K562 (cell line): ENCODE measurements at regions not wholly inside any gene's neighbourhood (a gene's known extent, or its start where the extent isn't known, plus 50 kb on each side); places are given as distances from the start of the nearest gene placed in this dataset.
A peak's percentile ranks its signal among the peaks of the same experiment; 100 is the strongest.

ENCODE experiments used
- ATAC-seq: fragments of 200-7000 bp; cut with Tn5 transposase; 3 replicates; pipeline ENCODE4 v1.9.1; 2020; ENCODE audit warnings: moderate library complexity
- BruUV-seq: library from RNA; stranded (reverse); fragments of 400-500 nt; replicated peaks from 2 replicates; lab custom pipeline; 2021; lab: Mats Ljungman, UMichigan
- CTCF ChIA-PET: fragments of 300-600 bp; formaldehyde crosslinking; extraction: SDS; loops from one replicate; lab custom pipeline; 2021; ENCODE audit warnings: low intra/inter-chr PET ratio; lab: Yijun Ruan, JAX
- POLR2A ChIA-PET: fragments of 300-600, 350-650 bp; sonication (Branson Sonifier 250); formaldehyde crosslinking; extraction: SDS; loops from one replicate; lab custom pipeline; 2021; ENCODE audit warnings: antibody characterized with exemption, inconsistent platforms; lab: Yijun Ruan, JAX
- DNase-seq, 4 experiments: peaks; one replicate each; pipeline versions ENCODE4 v3.0.0 to v3.0.0-alpha.2; 2011 to 2018; ENCODE audit warnings: low spot score in 3 of 4, mixed read lengths in 3 of 4; ENCODE audit errors: extremely low read depth in 1 of 4
- FAIRE-seq: peaks from 2 replicates; lab custom pipeline; 2011; peaks lifted over from hg19 to GRCh38; lab: Jason Lieb, UNC
- H2AFZ ChIP-seq: 2 replicates; pipeline ENCODE4 v1.6.0; 2011; ENCODE audit warnings: low read depth, low read length, control low read depth, inconsistent platforms
- H3K27ac ChIP-seq: fragments of 200-600 bp; 3 replicates; pipeline ENCODE4 v1.8.0; 2011; ENCODE audit warnings: low read depth, mild to moderate bottlenecking, control low read depth, inconsistent platforms, low read length, moderate library complexity, mixed read lengths; ENCODE audit errors: extremely low read depth
- H3K27me3 ChIP-seq, 2 experiments: fragments of 300-600 bp in 1 of 2; 2 replicates in 1 of 2; 3 replicates in 1 of 2; pipeline versions ENCODE4 v1.6.0 to v1.8.0; 2011; ENCODE audit warnings: inconsistent platforms in 2 of 2, low read length in 2 of 2, mild to moderate bottlenecking in 1 of 2, mixed read lengths in 1 of 2, moderate library complexity in 1 of 2; ENCODE audit not compliant: control insufficient read depth in 2 of 2, insufficient read depth in 2 of 2
- H3K36me3 ChIP-seq: fragments of 300-600 bp; 3 replicates; pipeline ENCODE4 v1.8.0; 2011; ENCODE audit warnings: mild to moderate bottlenecking, low read length, inconsistent platforms; ENCODE audit not compliant: control insufficient read depth, insufficient read depth
- H3K4me1 ChIP-seq, 2 experiments: fragments of 200-600 bp in 1 of 2; replicated peaks in 1 of 2; 2 replicates in 1 of 2; 3 replicates in 1 of 2; pipeline versions ENCODE4 v1.5.1 to v1.8.0; 2011; ENCODE audit warnings: inconsistent platforms in 2 of 2, low read length in 2 of 2, mild to moderate bottlenecking in 1 of 2, mixed read lengths in 1 of 2, moderate library complexity in 1 of 2; ENCODE audit not compliant: control insufficient read depth in 2 of 2, insufficient read depth in 2 of 2
- H3K4me2 ChIP-seq: 2 replicates; pipeline ENCODE4 v1.6.1; 2011; ENCODE audit warnings: low read length, control low read depth, inconsistent platforms, mixed read lengths; ENCODE audit not compliant: insufficient read depth
- H3K4me3 ChIP-seq: fragments of 200-600 bp; sonication (generic), shearing (Covaris generic); 2 replicates; pipeline ENCODE4 v1.5.1; 2016; ENCODE audit warnings: control low read depth, inconsistent platforms
- H3K79me2 ChIP-seq: fragments of 200-600 bp; 3 replicates; pipeline ENCODE4 v1.8.0; 2011; ENCODE audit warnings: low read length, inconsistent platforms; ENCODE audit not compliant: control insufficient read depth, insufficient read depth
- H3K9ac ChIP-seq, 2 experiments: 2 replicates each; pipeline versions ENCODE4 v1.6.0 to v1.6.1; 2011; ENCODE audit warnings: low read depth in 2 of 2, low read length in 2 of 2, control low read depth in 1 of 2, inconsistent platforms in 1 of 2, mild to moderate bottlenecking in 1 of 2, mixed read lengths in 1 of 2; ENCODE audit not compliant: insufficient read depth in 1 of 2
- H3K9me1 ChIP-seq: one replicate; pipeline ENCODE4 v1.6.0; 2011; ENCODE audit warnings: inconsistent platforms, mild to moderate bottlenecking, low read length, moderate library complexity; ENCODE audit not compliant: control insufficient read depth, insufficient read depth
- H3K9me3 ChIP-seq: replicated peaks from 2 replicates; pipeline ENCODE4 v1.5.1; 2011; ENCODE audit warnings: low read depth, low read length, inconsistent platforms; ENCODE audit not compliant: control insufficient read depth, insufficient read depth
- H4K20me1 ChIP-seq: replicated peaks from 2 replicates; pipeline ENCODE4 v1.6.1; 2011; ENCODE audit warnings: low read length, inconsistent platforms, mixed read lengths; ENCODE audit not compliant: control insufficient read depth, insufficient read depth
- NFYB ChIP-seq: IDR thresholded peaks from 2 replicates; pipeline ENCODE4 v1.6.1; 2011; ENCODE audit warnings: mild to moderate bottlenecking, moderate library complexity; ENCODE audit not compliant: insufficient read length; ENCODE audit errors: extremely low read depth
- PHB2 ChIP-seq: fragments of 450-650 bp; IDR thresholded peaks from 2 replicates; pipeline ENCODE4 v1.6.1; 2017; ENCODE audit warnings: low read depth
- RBM25 ChIP-seq: fragments of 200-400 bp; formaldehyde crosslinking; IDR thresholded peaks from 2 replicates; pipeline ENCODE4 v1.6.1; 2018; ENCODE audit warnings: low read length, low read depth, moderate library complexity; ENCODE audit not compliant: severe bottlenecking
- ZFP36 ChIP-seq: fragments of 150-350 bp; IDR thresholded peaks from 2 replicates; pipeline ENCODE4 v1.6.1; 2018; ENCODE audit warnings: low read length, low read depth; ENCODE audit not compliant: partially characterized antibody
- WGBS: fragments of 100-300 bp; shearing (Covaris generic); methylation state at CpG from one replicate; pipeline ENCODE4 v1.1.6; 2016; ENCODE audit warnings: low coverage, mixed read lengths; ENCODE audit not compliant: insufficient coverage; ENCODE audit errors: missing lambda C conversion rate; 5-methylcytosine and 5-hydroxymethylcytosine counted together
- in situ Hi-C: fragments of 300-500 bp; cut with MboI; formaldehyde crosslinking; loops from 4 replicates; pipeline ENCODE4 v1.15.0; 2018; ENCODE audit warnings: inconsistent platforms, mixed read lengths
- intact Hi-C: fragments of 100-400 bp; cut with micrococcal nuclease; formaldehyde crosslinking; loops from 2 replicates; pipeline ENCODE4 v1.14.2; 2022
- TF ChIP-seq, protein P1 (sequence below): sonication (generic); formaldehyde crosslinking; IDR thresholded peaks from 2 replicates; pipeline ENCODE4 v1.5.0; 2020; ENCODE audit warnings: missing genetic modification reagents
- TF ChIP-seq, protein P2 (sequence below), 2 experiments: fragments of 450-650 bp; IDR thresholded peaks; 2 replicates each; pipeline ENCODE4 v1.6.1; 2018; ENCODE audit warnings: mild to moderate bottlenecking in 2 of 2, low read depth in 1 of 2; ENCODE audit not compliant: partially characterized antibody in 2 of 2
- TF ChIP-seq, protein P3 (sequence below): fragments of 250-450 bp; sonication (Bioruptor Pico); IDR thresholded peaks from 2 replicates; pipeline ENCODE4 v1.8.0; 2022; ENCODE audit warnings: moderate library complexity, mild to moderate bottlenecking, inconsistent platforms

DNA sequence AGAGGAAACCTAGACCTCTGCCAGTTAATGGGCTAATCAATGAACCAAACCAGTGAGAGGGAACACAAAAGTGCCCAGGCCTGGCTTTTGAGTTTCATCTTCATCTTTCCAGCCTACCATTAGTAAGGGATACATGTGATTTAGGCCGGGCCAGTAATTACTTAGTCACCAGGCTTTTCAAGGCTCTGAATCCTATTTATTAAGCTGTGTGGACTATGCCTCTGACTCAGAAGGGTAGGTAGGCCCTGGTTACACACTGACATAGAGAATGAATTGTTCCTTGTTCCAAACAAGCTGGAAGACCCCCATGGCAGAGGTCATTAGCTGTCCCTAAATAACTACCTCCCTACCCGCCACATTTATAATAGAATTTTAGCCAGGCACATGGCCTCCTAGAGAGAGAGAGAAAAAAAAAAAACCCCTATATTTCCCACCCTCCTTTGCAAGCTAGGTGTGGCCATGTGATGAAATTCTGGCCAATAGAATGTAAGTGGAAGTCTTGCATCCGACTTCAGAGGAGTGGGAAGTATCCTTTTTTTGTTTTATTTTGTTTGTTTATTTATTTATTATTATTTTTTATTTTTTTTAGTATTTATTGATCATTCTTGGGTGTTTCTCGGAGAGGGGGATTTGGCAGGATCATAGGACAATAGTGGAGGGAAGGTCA, 112.3 kb upstream of the BCOR start:
- WGBS: 63% methylated on average over 4 of the region's 4 CpGs

More for the DNA sequence above, 112.3 kb upstream of the BCOR start:
- intact Hi-C loops (no loop called here), in situ Hi-C loops (no loop called here)
- ChIA-PET POLR2A (no interaction called here), CTCF (no interaction called here)
- H4K20me1 ChIP-seq: no peaks in the 10 kb centered on the region
- H3K27me3 ChIP-seq: no peaks in the 10 kb centered on the region
- DNase-seq (no peak), FAIRE-seq (no peak), ATAC-seq (peak; percentile 67)
- TF ChIP-seq NFYB: peak; percentile 79
- TF ChIP-seq RBM25: peak; percentile 35
- TF ChIP-seq, protein P1, sequence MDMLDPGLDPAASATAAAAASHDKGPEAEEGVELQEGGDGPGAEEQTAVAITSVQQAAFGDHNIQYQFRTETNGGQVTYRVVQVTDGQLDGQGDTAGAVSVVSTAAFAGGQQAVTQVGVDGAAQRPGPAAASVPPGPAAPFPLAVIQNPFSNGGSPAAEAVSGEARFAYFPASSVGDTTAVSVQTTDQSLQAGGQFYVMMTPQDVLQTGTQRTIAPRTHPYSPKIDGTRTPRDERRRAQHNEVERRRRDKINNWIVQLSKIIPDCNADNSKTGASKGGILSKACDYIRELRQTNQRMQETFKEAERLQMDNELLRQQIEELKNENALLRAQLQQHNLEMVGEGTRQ (CRISPR knock-in tag): peak; percentile 63
- TF ChIP-seq, protein P2, sequence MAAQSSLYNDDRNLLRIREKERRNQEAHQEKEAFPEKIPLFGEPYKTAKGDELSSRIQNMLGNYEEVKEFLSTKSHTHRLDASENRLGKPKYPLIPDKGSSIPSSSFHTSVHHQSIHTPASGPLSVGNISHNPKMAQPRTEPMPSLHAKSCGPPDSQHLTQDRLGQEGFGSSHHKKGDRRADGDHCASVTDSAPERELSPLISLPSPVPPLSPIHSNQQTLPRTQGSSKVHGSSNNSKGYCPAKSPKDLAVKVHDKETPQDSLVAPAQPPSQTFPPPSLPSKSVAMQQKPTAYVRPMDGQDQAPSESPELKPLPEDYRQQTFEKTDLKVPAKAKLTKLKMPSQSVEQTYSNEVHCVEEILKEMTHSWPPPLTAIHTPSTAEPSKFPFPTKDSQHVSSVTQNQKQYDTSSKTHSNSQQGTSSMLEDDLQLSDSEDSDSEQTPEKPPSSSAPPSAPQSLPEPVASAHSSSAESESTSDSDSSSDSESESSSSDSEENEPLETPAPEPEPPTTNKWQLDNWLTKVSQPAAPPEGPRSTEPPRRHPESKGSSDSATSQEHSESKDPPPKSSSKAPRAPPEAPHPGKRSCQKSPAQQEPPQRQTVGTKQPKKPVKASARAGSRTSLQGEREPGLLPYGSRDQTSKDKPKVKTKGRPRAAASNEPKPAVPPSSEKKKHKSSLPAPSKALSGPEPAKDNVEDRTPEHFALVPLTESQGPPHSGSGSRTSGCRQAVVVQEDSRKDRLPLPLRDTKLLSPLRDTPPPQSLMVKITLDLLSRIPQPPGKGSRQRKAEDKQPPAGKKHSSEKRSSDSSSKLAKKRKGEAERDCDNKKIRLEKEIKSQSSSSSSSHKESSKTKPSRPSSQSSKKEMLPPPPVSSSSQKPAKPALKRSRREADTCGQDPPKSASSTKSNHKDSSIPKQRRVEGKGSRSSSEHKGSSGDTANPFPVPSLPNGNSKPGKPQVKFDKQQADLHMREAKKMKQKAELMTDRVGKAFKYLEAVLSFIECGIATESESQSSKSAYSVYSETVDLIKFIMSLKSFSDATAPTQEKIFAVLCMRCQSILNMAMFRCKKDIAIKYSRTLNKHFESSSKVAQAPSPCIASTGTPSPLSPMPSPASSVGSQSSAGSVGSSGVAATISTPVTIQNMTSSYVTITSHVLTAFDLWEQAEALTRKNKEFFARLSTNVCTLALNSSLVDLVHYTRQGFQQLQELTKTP (IDR thresholded peaks at IDR 0.05; ENCODE audit: low read depth in 1 of 2, partially characterized antibody in 2 of 2): no peak
- no peak for TF ChIP-seq PHB2
- TF ChIP-seq, protein P3, sequence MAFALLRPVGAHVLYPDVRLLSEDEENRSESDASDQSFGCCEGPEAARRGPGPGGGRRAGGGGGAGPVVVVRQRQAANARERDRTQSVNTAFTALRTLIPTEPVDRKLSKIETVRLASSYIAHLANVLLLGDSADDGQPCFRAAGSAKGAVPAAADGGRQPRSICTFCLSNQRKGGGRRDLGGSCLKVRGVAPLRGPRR (CRISPR knock-in tag): no peak
- no peak for TF ChIP-seq ZFP36
- no peaks in the 10 kb centered on the region for H3K9me1 ChIP-seq
- no peaks in the 10 kb centered on the region for H3K79me2 ChIP-seq
- H3K4me1 ChIP-seq: peaks cover 2 to 7% of the 10 kb centered on the region in 2 experiments; a peak in 3 of 5 replicates
- no peak overlapping the region for H3K4me3 ChIP-seq
- BruUV-seq: no TSS peak
- H3K9ac ChIP-seq: no peak overlapping the region
- H2AFZ ChIP-seq: peak overlapping the region; percentile 55
- H3K27ac ChIP-seq: no peak overlapping the region
- H3K9me3 ChIP-seq: no peaks in the 10 kb centered on the region
- H3K4me2 ChIP-seq: no peak overlapping the region
- H3K36me3 ChIP-seq: no peaks in the 10 kb centered on the region
